ENCODE measurements at regions not wholly inside any gene's neighbourhood (a gene's known extent, or its start where the extent isn't known, plus 50 kb on each side); places are given as distances from the start of the nearest gene placed in this dataset.

- H3K4me3 Mint-ChIP-seq, result no peak overlapping the region
- no peak overlapping the region for H3K27ac Mint-ChIP-seq
- no peaks in the 10 kb centered on the region for H3K4me1 Mint-ChIP-seq
- no peaks in the 10 kb centered on the region for H3K27me3 Mint-ChIP-seq
- H3K36me3 Mint-ChIP-seq, result no peaks in the 10 kb centered on the region
- CTCF ChIA-PET, result no interaction called here
- H3K9me3 Mint-ChIP-seq, result peaks cover 12% of the 10 kb centered on the region
- DNase-seq, result no peak
Measured at GRCh38 chr20:11277858-11278257, 604.1 kb upstream of the JAG1 start.

- H3K4me1 Mint-ChIP-seq, result no peaks in the 10 kb centered on the region
- no peaks in the 10 kb centered on the region for H3K27me3 Mint-ChIP-seq
- H3K9me3 Mint-ChIP-seq, result peaks cover 12% of the 10 kb centered on the region
- no peaks in the 10 kb centered on the region for H3K36me3 Mint-ChIP-seq
- no peak overlapping the region for H3K4me3 Mint-ChIP-seq
- DNase-seq, result no peak
- CTCF ChIA-PET, result no interaction called here
- H3K27ac Mint-ChIP-seq, result no peak overlapping the region
Measured at GRCh38 chr20:11278461-11278860, 604.7 kb upstream of the JAG1 start.

- no peak for DNase-seq
- Mint-ChIP-seq H3K27ac (no peak overlapping the region), H3K27me3 (no peaks in the 10 kb centered on the region), H3K9me3 (peaks cover 12% of the 10 kb centered on the region), H3K36me3 (no peaks in the 10 kb centered on the region), H3K4me3 (no peak overlapping the region), H3K4me1 (no peaks in the 10 kb centered on the region)
- CTCF ChIA-PET, result no interaction called here
Measured at GRCh38 chr20:11281240-11281639, 607.4 kb upstream of the JAG1 start.

- no peak for DNase-seq
- no peaks in the 10 kb centered on the region for H3K27me3 Mint-ChIP-seq
- H3K4me3 Mint-ChIP-seq, result no peak overlapping the region
- no peak overlapping the region for H3K27ac Mint-ChIP-seq
- no peaks in the 10 kb centered on the region for H3K4me1 Mint-ChIP-seq
- H3K36me3 Mint-ChIP-seq, result no peaks in the 10 kb centered on the region
- CTCF ChIA-PET, result no interaction called here
- H3K9me3 Mint-ChIP-seq, result peaks cover 12% of the 10 kb centered on the region
Measured at GRCh38 chr20:11281768-11282167, 608.0 kb upstream of the JAG1 start.

- Mint-ChIP-seq H3K4me1 (no peaks in the 10 kb centered on the region), H3K4me3 (no peak overlapping the region), H3K36me3 (no peaks in the 10 kb centered on the region), H3K27me3 (no peaks in the 10 kb centered on the region), H3K9me3 (no peaks in the 10 kb centered on the region), H3K27ac (no peak overlapping the region)
- no peak for DNase-seq
- CTCF ChIA-PET, result no interaction called here
Measured at GRCh38 chr20:11287126-11287525, 613.3 kb upstream of the JAG1 start.

GRCh38 chr20:11296221-11296620, 621.5 kb upstream of the BTBD3 start:
- DNase-seq, result no peak
- no peak overlapping the region for H3K4me3 Mint-ChIP-seq
- no peaks in the 10 kb centered on the region for H3K27me3 Mint-ChIP-seq
- H3K4me1 Mint-ChIP-seq, result no peaks in the 10 kb centered on the region
- H3K36me3 Mint-ChIP-seq, result no peaks in the 10 kb centered on the region
- H3K9me3 Mint-ChIP-seq, result no peaks in the 10 kb centered on the region
- H3K27ac Mint-ChIP-seq, result no peak overlapping the region
- CTCF ChIA-PET, result no interaction called here

- no peaks in the 10 kb centered on the region for H3K36me3 Mint-ChIP-seq
- CTCF ChIA-PET, result no interaction called here
- no peak overlapping the region for H3K27ac Mint-ChIP-seq
Measured at GRCh38 chr20:11296951-11297350, 620.7 kb upstream of the BTBD3 start.

GRCh38 chr20:11301699-11302098, 616.0 kb upstream of the BTBD3 start:
- CTCF ChIA-PET, result no interaction called here
- H3K27ac Mint-ChIP-seq, result no peak overlapping the region

More at GRCh38 chr20:11296951-11297350, 620.7 kb upstream of the BTBD3 start:
- no peaks in the 10 kb centered on the region for H3K4me1 Mint-ChIP-seq
- no peaks in the 10 kb centered on the region for H3K9me3 Mint-ChIP-seq
- no peak for DNase-seq
- no peaks in the 10 kb centered on the region for H3K27me3 Mint-ChIP-seq
- H3K4me3 Mint-ChIP-seq, result no peak overlapping the region

GRCh38 chr20:11302436-11302835, 615.3 kb upstream of the BTBD3 start:
- no peak overlapping the region for H3K4me3 Mint-ChIP-seq
- H3K4me1 Mint-ChIP-seq, result no peaks in the 10 kb centered on the region
- H3K27me3 Mint-ChIP-seq, result no peaks in the 10 kb centered on the region
- H3K36me3 Mint-ChIP-seq, result no peaks in the 10 kb centered on the region
- peaks cover 2% of the 10 kb centered on the region for H3K9me3 Mint-ChIP-seq
- no peak for DNase-seq
- no peak overlapping the region for H3K27ac Mint-ChIP-seq
- CTCF ChIA-PET, result interaction anchor here (0.7 kb wide), 1 partner anchor 22 kb away, joined by 3 read pairs; no protein-coding TSS in a partner anchor

More at GRCh38 chr20:11301699-11302098, 616.0 kb upstream of the BTBD3 start:
- no peak for DNase-seq
- no peaks in the 10 kb centered on the region for H3K36me3 Mint-ChIP-seq
- H3K4me3 Mint-ChIP-seq, result no peak overlapping the region
- peaks cover 2% of the 10 kb centered on the region for H3K9me3 Mint-ChIP-seq
- no peaks in the 10 kb centered on the region for H3K4me1 Mint-ChIP-seq
- H3K27me3 Mint-ChIP-seq, result no peaks in the 10 kb centered on the region

- Mint-ChIP-seq H3K27ac (no peak overlapping the region), H3K36me3 (no peaks in the 10 kb centered on the region)
Measured at GRCh38 chr20:11304795-11305194, 612.9 kb upstream of the BTBD3 start.

GRCh38 chr20:11305406-11305805, 612.3 kb upstream of the BTBD3 start:
- no peak overlapping the region for H3K4me3 Mint-ChIP-seq
- H3K4me1 Mint-ChIP-seq, result no peaks in the 10 kb centered on the region
- H3K27ac Mint-ChIP-seq, result no peak overlapping the region
- no peak for DNase-seq
- no peaks in the 10 kb centered on the region for H3K36me3 Mint-ChIP-seq
- no peaks in the 10 kb centered on the region for H3K27me3 Mint-ChIP-seq
- peaks cover 2% of the 10 kb centered on the region for H3K9me3 Mint-ChIP-seq
- CTCF ChIA-PET, result no interaction called here

More at GRCh38 chr20:11304795-11305194, 612.9 kb upstream of the BTBD3 start:
- CTCF ChIA-PET, result no interaction called here
- Mint-ChIP-seq H3K9me3 (peaks cover 2% of the 10 kb centered on the region), H3K4me3 (no peak overlapping the region), H3K4me1 (no peaks in the 10 kb centered on the region), H3K27me3 (no peaks in the 10 kb centered on the region)
- DNase-seq, result no peak

- DNase-seq, result no peak
- Mint-ChIP-seq H3K27me3 (no peaks in the 10 kb centered on the region), H3K4me3 (no peak overlapping the region), H3K27ac (no peak overlapping the region), H3K9me3 (peaks cover 8% of the 10 kb centered on the region), H3K36me3 (no peaks in the 10 kb centered on the region), H3K4me1 (no peaks in the 10 kb centered on the region)
- CTCF ChIA-PET, result no interaction called here
Measured at GRCh38 chr20:11311659-11312224, 606.0 kb upstream of the BTBD3 start.

- H3K27ac Mint-ChIP-seq, result no peak overlapping the region
- no peaks in the 10 kb centered on the region for H3K4me1 Mint-ChIP-seq
- H3K9me3 Mint-ChIP-seq, result peaks cover 8% of the 10 kb centered on the region
- DNase-seq, result no peak
- no peak overlapping the region for H3K4me3 Mint-ChIP-seq
- H3K27me3 Mint-ChIP-seq, result no peaks in the 10 kb centered on the region
- H3K36me3 Mint-ChIP-seq, result no peaks in the 10 kb centered on the region
- CTCF ChIA-PET, result no interaction called here
Measured at GRCh38 chr20:11315525-11315924, 602.2 kb upstream of the BTBD3 start.

- H3K4me1 Mint-ChIP-seq, result no peaks in the 10 kb centered on the region
- H3K27ac Mint-ChIP-seq, result no peak overlapping the region
- no peaks in the 10 kb centered on the region for H3K36me3 Mint-ChIP-seq
- H3K9me3 Mint-ChIP-seq, result peaks cover 8% of the 10 kb centered on the region
- no peaks in the 10 kb centered on the region for H3K27me3 Mint-ChIP-seq
- CTCF ChIA-PET, result no interaction called here
- no peak for DNase-seq
- H3K4me3 Mint-ChIP-seq, result no peak overlapping the region
Measured at GRCh38 chr20:11316244-11316643, 601.4 kb upstream of the BTBD3 start.

- H3K27me3 Mint-ChIP-seq, result no peaks in the 10 kb centered on the region
Measured at GRCh38 chr20:11320033-11320432, 597.7 kb upstream of the BTBD3 start.

GRCh38 chr20:11323816-11324215, 593.9 kb upstream of the BTBD3 start:
- Mint-ChIP-seq H3K27me3 (no peaks in the 10 kb centered on the region), H3K4me3 (no peak overlapping the region), H3K9me3 (peaks cover 21% of the 10 kb centered on the region), H3K36me3 (no peaks in the 10 kb centered on the region), H3K4me1 (no peaks in the 10 kb centered on the region), H3K27ac (no peak overlapping the region)
- no peak for DNase-seq
- CTCF ChIA-PET, result no interaction called here

More at GRCh38 chr20:11320033-11320432, 597.7 kb upstream of the BTBD3 start:
- Mint-ChIP-seq H3K4me1 (no peaks in the 10 kb centered on the region), H3K9me3 (peaks cover 10% of the 10 kb centered on the region), H3K4me3 (no peak overlapping the region), H3K27ac (no peak overlapping the region), H3K36me3 (no peaks in the 10 kb centered on the region)
- CTCF ChIA-PET, result no interaction called here
- DNase-seq, result no peak
